ENCODE measurements at regions not wholly inside any gene's neighbourhood (a gene's known extent, or its start where the extent isn't known, plus 50 kb on each side); places are given as distances from the start of the nearest gene placed in this dataset.

- no peak for TF ChIP-seq CTCF (IDR thresholded peaks at IDR 0.05)
- TF ChIP-seq USF2 (CRISPR knock-in tag; IDR thresholded peaks at IDR 0.05) = no peak
- no peak for TF ChIP-seq AFF4 (CRISPR knock-in tag; IDR thresholded peaks at IDR 0.05; ENCODE audit: borderline replicate concordance)
- TF ChIP-seq E2F5 (CRISPR knock-in tag; IDR thresholded peaks at IDR 0.05) = no peak
- no peak for TF ChIP-seq FOXK1 (CRISPR knock-in tag; IDR thresholded peaks at IDR 0.05)
- TF ChIP-seq NR3C1 (CRISPR knock-in tag; conservative IDR thresholded peaks at IDR 0.05; ENCODE audit: low read depth) = no peak
- no peak for TF ChIP-seq ATF3 (CRISPR knock-in tag; conservative IDR thresholded peaks at IDR 0.05)
- no peak for TF ChIP-seq MYBL2 (CRISPR knock-in tag; IDR thresholded peaks at IDR 0.05)
- no peak for TF ChIP-seq USF1 (CRISPR knock-in tag; IDR thresholded peaks at IDR 0.05)
- TF ChIP-seq EMX1 (CRISPR knock-in tag; IDR thresholded peaks at IDR 0.05) = no peak
- no peak for TF ChIP-seq NFYB (CRISPR knock-in tag; conservative IDR thresholded peaks at IDR 0.05; ENCODE audit: low read depth)
Observed at GRCh38 chr6:3636060-3636459, 115.5 kb downstream of the PXDC1 start.

Data from WTC11 (cell line).